GM19397 (cell line): ENCODE measurements at regions not wholly inside any gene's neighbourhood (a gene's known extent, or its start where the extent isn't known, plus 50 kb on each side); places are given as distances from the start of the nearest gene placed in this dataset.

Experiments
- ATAC-seq: cut with Tn5 transposase; IDR thresholded peaks from one replicate; pipeline ENCODE4 v1.9.1; 2021; ENCODE audit warnings: mild to moderate bottlenecking, moderate library complexity; ENCODE audit not compliant: unreplicated experiment

- no peak for ATAC-seq
Measured at GRCh38 chr18:78725426-78725825, 254.2 kb upstream of the SALL3 start.

- ATAC-seq = no peak
Measured at GRCh38 chr18:78726326-78727056, 253.1 kb upstream of the SALL3 start.

- ATAC-seq = no peak
Measured at GRCh38 chr18:78727057-78727739, 252.4 kb upstream of the SALL3 start.

GRCh38 chr18:78727877-78728783, 251.5 kb upstream of the SALL3 start:
- no peak for ATAC-seq

- ATAC-seq = no peak
Measured at GRCh38 chr18:78728784-78729467, 250.7 kb upstream of the SALL3 start.

- no peak for ATAC-seq
Measured at GRCh38 chr18:78730546-78730945, 249.1 kb upstream of the SALL3 start.

- ATAC-seq = no peak
Measured at GRCh38 chr18:78731016-78731397, 248.6 kb upstream of the SALL3 start.

- ATAC-seq = no peak
Measured at GRCh38 chr18:78731398-78732032, 248.1 kb upstream of the SALL3 start.

GRCh38 chr18:78732273-78733210, 247.1 kb upstream of the SALL3 start:
- ATAC-seq = no peak

GRCh38 chr18:78733762-78734613, 245.6 kb upstream of the SALL3 start:
- ATAC-seq = no peak

GRCh38 chr18:78734614-78734945, 245.0 kb upstream of the SALL3 start:
- ATAC-seq = no peak

GRCh38 chr18:78735131-78736014, 244.2 kb upstream of the SALL3 start:
- ATAC-seq = no peak

- ATAC-seq = no peak
Measured at GRCh38 chr18:78736015-78736690, 243.5 kb upstream of the SALL3 start.

GRCh38 chr18:78737006-78737915, 242.4 kb upstream of the SALL3 start:
- no peak for ATAC-seq

GRCh38 chr18:78738076-78738690, 241.4 kb upstream of the SALL3 start:
- ATAC-seq = no peak

- ATAC-seq = no peak
Measured at GRCh38 chr18:78739115-78739514, 240.5 kb upstream of the SALL3 start.
